PC-9 (cell line): ENCODE measurements at regions not wholly inside any gene's neighbourhood (a gene's known extent, or its start where the extent isn't known, plus 50 kb on each side); places are given as distances from the start of the nearest gene placed in this dataset.
"Not testable (repeated sequence)": the region's sequence is repeated elsewhere in the genome, so short reads cannot be mapped to it uniquely, and the experiment has no call there.

ENCODE experiments used
- BruUV-seq: library from RNA; stranded (reverse); fragments of 400-500 nt; replicated peaks from 2 replicates; lab custom pipeline; 2021; lab: Mats Ljungman, UMichigan
- CTCF ChIA-PET: fragments of 300-600 bp; sonication (Branson Sonifier 250); formaldehyde crosslinking; loops from one replicate; lab custom pipeline; 2022; ENCODE audit warnings: antibody characterized with exemption; lab: Charles Lee
- POLR2A ChIA-PET: fragments of 300-600 bp; sonication (Branson Sonifier 250); formaldehyde crosslinking; loops from one replicate; lab custom pipeline; 2022; ENCODE audit warnings: antibody characterized with exemption; ENCODE audit not compliant: unreplicated experiment; lab: Charles Lee
- DNase-seq, 2 experiments: peaks; one replicate each; pipeline versions ENCODE4 v3.0.0 to v3.0.0-alpha.2; 2015 to 2022; ENCODE audit warnings: mixed read lengths in 1 of 2
- H2AFZ ChIP-seq: fragments of 200-600 bp; sonication (generic); 2 replicates; pipeline ENCODE4 v1.8.1; 2017; ENCODE audit warnings: antibody characterized with exemption
- H3F3A ChIP-seq: fragments of 200-600 bp; sonication (generic); 2 replicates; pipeline ENCODE4 v1.8.1; 2017; ENCODE audit warnings: antibody characterized with exemption, mild to moderate bottlenecking, low read depth; ENCODE audit not compliant: insufficient read depth
- H3K27ac ChIP-seq: fragments of 200-600 bp; sonication (generic); 2 replicates; pipeline ENCODE4 v1.6.1; 2016; ENCODE audit warnings: mixed run types
- H3K27me3 ChIP-seq: fragments of 200-600 bp; sonication (generic); 2 replicates; pipeline ENCODE4 v1.6.1; 2016; ENCODE audit warnings: low read depth, mixed run types; ENCODE audit not compliant: insufficient read depth
- H3K36me3 ChIP-seq: fragments of 200-600 bp; sonication (generic); 2 replicates; pipeline ENCODE4 v1.6.1; 2016; ENCODE audit warnings: low read depth, mixed run types
- H3K4me1 ChIP-seq: fragments of 200-600 bp; sonication (generic); replicated peaks from 2 replicates; pipeline ENCODE4 v1.6.1; 2016; ENCODE audit warnings: mixed run types; ENCODE audit not compliant: insufficient read depth
- H3K4me2 ChIP-seq: fragments of 200-600 bp; sonication (generic); 2 replicates; pipeline ENCODE4 v1.6.1; 2017; ENCODE audit warnings: mixed run types
- H3K4me3 ChIP-seq: fragments of 200-600 bp; sonication (generic); 2 replicates; pipeline ENCODE4 v1.6.1; 2016; ENCODE audit warnings: mixed run types
- H3K79me2 ChIP-seq: fragments of 200-600 bp; sonication (generic); 2 replicates; pipeline ENCODE4 v1.6.1; 2017; ENCODE audit warnings: low read depth, mixed run types
- H3K9me2 ChIP-seq: fragments of 200-600 bp; sonication (generic); 2 replicates; pipeline ENCODE4 v1.8.1; 2017; ENCODE audit warnings: mild to moderate bottlenecking; ENCODE audit not compliant: insufficient read depth
- H3K9me3 ChIP-seq: fragments of 200-600 bp; sonication (generic); 2 replicates; pipeline ENCODE4 v1.8.1; 2016; ENCODE audit warnings: low read depth; ENCODE audit not compliant: insufficient read depth
- H4K20me1 ChIP-seq: fragments of 200-600 bp; sonication (generic); 2 replicates; pipeline ENCODE4 v1.8.1; 2017; ENCODE audit not compliant: insufficient read depth
- EZH2 ChIP-seq: fragments of 200-600 bp; sonication (generic); IDR thresholded peaks from 2 replicates; pipeline ENCODE4 v1.8.0; 2017; ENCODE audit warnings: antibody characterized with exemption, low read depth
- intact Hi-C: fragments of 100-400 bp; cut with micrococcal nuclease; formaldehyde crosslinking; loops from one replicate; pipeline ENCODE4 v1.10.0; 2022; ENCODE audit not compliant: unreplicated experiment
- TF ChIP-seq, protein P1 (sequence below): fragments of 200-600 bp; sonication (generic); conservative IDR thresholded peaks from 2 replicates; pipeline ENCODE4 v1.6.1; 2017; ENCODE audit warnings: mixed run types, antibody characterized with exemption, mild to moderate bottlenecking, moderate library complexity

DNA sequence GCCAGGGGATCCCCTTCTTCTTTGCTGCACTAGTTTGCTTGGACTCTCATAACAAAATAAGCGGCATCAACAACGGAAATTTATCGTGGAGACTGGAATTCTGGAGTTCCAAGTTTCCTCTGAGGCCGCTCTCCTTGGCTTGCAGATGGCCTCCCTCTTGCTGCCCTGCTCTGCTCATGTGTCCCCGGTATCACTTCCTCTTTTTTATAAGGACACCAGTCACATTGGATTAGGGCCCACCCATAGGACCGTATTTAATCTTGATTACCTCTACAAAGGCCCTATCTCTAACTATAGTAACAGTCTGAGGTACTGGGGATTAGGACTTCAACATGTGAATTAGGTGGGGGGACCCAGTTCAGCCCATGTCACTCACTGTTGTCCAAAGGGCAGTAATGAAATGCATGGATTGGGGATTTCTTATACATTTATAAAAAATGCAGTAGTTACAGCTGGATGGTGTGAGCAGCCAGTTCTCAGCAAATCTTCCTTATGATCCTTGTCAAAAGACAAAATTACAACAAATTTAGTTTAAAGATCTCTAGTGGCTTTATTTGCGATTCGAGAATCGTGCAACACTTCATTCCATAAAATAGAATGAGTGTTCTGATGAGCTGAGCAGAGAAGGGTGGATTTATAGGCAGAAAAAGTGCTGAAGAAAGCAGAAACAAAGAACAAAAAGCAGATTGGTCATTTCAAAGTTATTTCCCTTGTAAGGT, 59.3 kb upstream of the AKAP12 start:
- CTCF ChIA-PET, result no interaction called here

DNA sequence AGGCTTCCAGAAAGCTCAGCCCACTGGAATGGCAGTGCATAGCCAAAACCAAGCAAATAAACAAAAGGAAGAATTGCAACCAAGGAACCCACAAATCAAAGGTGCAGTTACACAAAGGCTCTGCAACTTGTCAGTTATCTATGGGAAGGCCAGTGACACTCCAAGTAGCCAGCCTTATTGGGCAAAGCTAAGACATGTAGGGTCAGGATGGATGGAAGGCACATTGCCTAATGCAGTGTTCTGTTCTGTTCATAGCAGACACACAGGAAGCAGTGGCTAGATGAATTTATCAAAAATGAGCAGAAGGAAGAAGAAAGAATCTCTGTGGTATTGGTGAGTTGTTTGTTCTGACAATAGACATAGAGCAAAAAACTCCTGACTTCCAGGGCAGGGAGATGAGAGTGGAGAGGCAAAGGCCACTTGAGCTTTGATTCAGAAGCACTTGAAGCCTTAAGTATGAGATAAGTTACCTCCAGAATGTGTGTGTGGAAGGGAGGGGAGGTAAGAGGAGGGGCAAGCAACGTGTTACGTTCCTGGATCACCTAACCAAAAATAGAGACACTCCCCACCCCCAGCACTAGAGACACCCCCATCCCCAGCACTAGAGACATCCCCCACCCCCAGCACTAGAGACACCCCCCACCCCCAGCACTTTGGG, 57.9 kb upstream of the AKAP12 start:
- ChIA-PET POLR2A (no interaction called here), CTCF (no interaction called here)
- H3K4me2 ChIP-seq, result no peak overlapping the region
- intact Hi-C loops, result no loop called here
- H3K36me3 ChIP-seq, result no peaks in the 10 kb centered on the region
- no TSS peak for BruUV-seq
- no peak overlapping the region for H3K4me3 ChIP-seq
- no peaks in the 10 kb centered on the region for H4K20me1 ChIP-seq
- H3K27ac ChIP-seq, result no peak overlapping the region
- no peaks in the 10 kb centered on the region for H3F3A ChIP-seq
- H3K9me3 ChIP-seq, result no peaks in the 10 kb centered on the region; the same call in 1 of the 2 replicates
- H3K4me1 ChIP-seq, result no peaks in the 10 kb centered on the region
- no peak for DNase-seq
- TF ChIP-seq, protein P1, sequence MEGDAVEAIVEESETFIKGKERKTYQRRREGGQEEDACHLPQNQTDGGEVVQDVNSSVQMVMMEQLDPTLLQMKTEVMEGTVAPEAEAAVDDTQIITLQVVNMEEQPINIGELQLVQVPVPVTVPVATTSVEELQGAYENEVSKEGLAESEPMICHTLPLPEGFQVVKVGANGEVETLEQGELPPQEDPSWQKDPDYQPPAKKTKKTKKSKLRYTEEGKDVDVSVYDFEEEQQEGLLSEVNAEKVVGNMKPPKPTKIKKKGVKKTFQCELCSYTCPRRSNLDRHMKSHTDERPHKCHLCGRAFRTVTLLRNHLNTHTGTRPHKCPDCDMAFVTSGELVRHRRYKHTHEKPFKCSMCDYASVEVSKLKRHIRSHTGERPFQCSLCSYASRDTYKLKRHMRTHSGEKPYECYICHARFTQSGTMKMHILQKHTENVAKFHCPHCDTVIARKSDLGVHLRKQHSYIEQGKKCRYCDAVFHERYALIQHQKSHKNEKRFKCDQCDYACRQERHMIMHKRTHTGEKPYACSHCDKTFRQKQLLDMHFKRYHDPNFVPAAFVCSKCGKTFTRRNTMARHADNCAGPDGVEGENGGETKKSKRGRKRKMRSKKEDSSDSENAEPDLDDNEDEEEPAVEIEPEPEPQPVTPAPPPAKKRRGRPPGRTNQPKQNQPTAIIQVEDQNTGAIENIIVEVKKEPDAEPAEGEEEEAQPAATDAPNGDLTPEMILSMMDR, result no peak
- no peak for TF ChIP-seq EZH2
- no peaks in the 10 kb centered on the region for H3K27me3 ChIP-seq
- no peak overlapping the region for H2AFZ ChIP-seq
- H3K9me2 ChIP-seq, result no peaks in the 10 kb centered on the region
- no peaks in the 10 kb centered on the region for H3K79me2 ChIP-seq

More for the DNA sequence above, 59.3 kb upstream of the AKAP12 start:
- Histone ChIP-seq H3K4me3 (no peak overlapping the region), H3K4me1 (no peaks in the 10 kb centered on the region), H3K27me3 (no peaks in the 10 kb centered on the region), H3F3A (no peaks in the 10 kb centered on the region), H3K27ac (no peak overlapping the region), H3K79me2 (no peaks in the 10 kb centered on the region), H3K9me3 (no peaks in the 10 kb centered on the region; the same call in 1 of the 2 replicates), H2AFZ (no peak overlapping the region), H3K9me2 (no peaks in the 10 kb centered on the region), H3K36me3 (no peaks in the 10 kb centered on the region), H4K20me1 (no peaks in the 10 kb centered on the region), H3K4me2 (no peak overlapping the region)
- no peak for TF ChIP-seq EZH2
- TF ChIP-seq, protein P1, result no peak
- POLR2A ChIA-PET, result no interaction called here
- no TSS peak for BruUV-seq
- intact Hi-C loops, result no loop called here
- no peak for DNase-seq

- H3K36me3 ChIP-seq, H3K4me1 ChIP-seq, H3K27me3 ChIP-seq, H3K9me2 ChIP-seq, intact Hi-C loops, POLR2A ChIA-PET, H4K20me1 ChIP-seq, H3K79me2 ChIP-seq, H3K4me2 ChIP-seq, H3K4me3 ChIP-seq, CTCF ChIA-PET, BruUV-seq, H3K9me3 ChIP-seq, H3K27ac ChIP-seq, H2AFZ ChIP-seq, DNase-seq, H3F3A ChIP-seq: not testable (repeated sequence)
These were observed 56.8 kb upstream of the AKAP12 start for GRCh38 chr6:151182958-151183357.
